HFFc6 (cell line): ENCODE measurements at regions not wholly inside any gene's neighbourhood (a gene's known extent, or its start where the extent isn't known, plus 50 kb on each side); places are given as distances from the start of the nearest gene placed in this dataset.

Experiments used
- DNase-seq: peaks from one replicate; pipeline ENCODE4 v3.0.0-alpha.2; 2018
- H3K27ac Mint-ChIP-seq: 2 replicates; pipeline ENCODE4 v1.8.0; 2020; ENCODE audit warnings: mild to moderate bottlenecking, mixed read lengths
- H3K27me3 Mint-ChIP-seq: 2 replicates; pipeline ENCODE4 v1.8.0; 2021; ENCODE audit warnings: mild to moderate bottlenecking, moderate library complexity, mixed read lengths; ENCODE audit not compliant: insufficient read depth
- H3K36me3 Mint-ChIP-seq: 2 replicates; pipeline ENCODE4 v1.8.0; 2021; ENCODE audit warnings: low read depth, mixed read lengths
- H3K4me1 Mint-ChIP-seq: 2 replicates; pipeline ENCODE4 v1.8.0; 2020; ENCODE audit warnings: low read depth, mixed read lengths
- H3K4me3 Mint-ChIP-seq: 2 replicates; pipeline ENCODE4 v1.8.0; 2020; ENCODE audit warnings: mild to moderate bottlenecking, moderate library complexity, mixed read lengths
- H3K9me3 Mint-ChIP-seq: 2 replicates; pipeline ENCODE4 v1.8.0; 2020; ENCODE audit warnings: mild to moderate bottlenecking, mixed read lengths
- CTCF ChIP-seq: fragments of 200-600 bp; sonication (generic); IDR thresholded peaks from 2 replicates; pipeline ENCODE4 v1.5.0; 2021; ENCODE audit warnings: antibody characterized with exemption, mild to moderate bottlenecking

- Mint-ChIP-seq H3K4me3 (no peak overlapping the region), H3K27me3 (peaks cover 1% of the 10 kb centered on the region), H3K27ac (no peak overlapping the region), H3K4me1 (no peaks in the 10 kb centered on the region), H3K36me3 (no peaks in the 10 kb centered on the region), H3K9me3 (no peaks in the 10 kb centered on the region)
- DNase-seq, result no peak
- no peak for TF ChIP-seq CTCF
These were observed 378.9 kb downstream of the DUSP10 start for GRCh38 chr1:221363039-221363438.

- Mint-ChIP-seq H3K4me1 (no peaks in the 10 kb centered on the region; the same call in 1 of the 2 replicates), H3K36me3 (no peaks in the 10 kb centered on the region), H3K27me3 (peaks cover 3% of the 10 kb centered on the region), H3K4me3 (no peak overlapping the region), H3K9me3 (no peaks in the 10 kb centered on the region), H3K27ac (no peak overlapping the region)
- DNase-seq, result no peak
- no peak for TF ChIP-seq CTCF
These were observed 375.3 kb downstream of the DUSP10 start for GRCh38 chr1:221366495-221367110.

GRCh38 chr1:221371705-221372104 lies 370.2 kb downstream of the DUSP10 start:
- Mint-ChIP-seq H3K36me3 (no peaks in the 10 kb centered on the region), H3K4me3 (no peak overlapping the region), H3K4me1 (no peaks in the 10 kb centered on the region; the same call in 1 of the 2 replicates), H3K9me3 (no peaks in the 10 kb centered on the region), H3K27ac (no peak overlapping the region), H3K27me3 (peaks cover 3% of the 10 kb centered on the region; the same call in 1 of the 2 replicates)
- no peak for DNase-seq
- TF ChIP-seq CTCF, result no peak

- H3K9me3 Mint-ChIP-seq, result no peaks in the 10 kb centered on the region
- no peak for TF ChIP-seq CTCF
- no peaks in the 10 kb centered on the region for H3K36me3 Mint-ChIP-seq
- H3K4me1 Mint-ChIP-seq, result no peaks in the 10 kb centered on the region; the same call in 1 of the 2 replicates
- no peak overlapping the region for H3K4me3 Mint-ChIP-seq
- DNase-seq, result no peak
- H3K27ac Mint-ChIP-seq, result no peak overlapping the region
- H3K27me3 Mint-ChIP-seq, result peaks cover 3% of the 10 kb centered on the region; the same call in 1 of the 2 replicates
These were observed 368.1 kb downstream of the DUSP10 start for GRCh38 chr1:221373795-221374194.

- no peak overlapping the region for H3K27ac Mint-ChIP-seq
- no peak for DNase-seq
These were observed 365.6 kb downstream of the DUSP10 start for GRCh38 chr1:221376286-221376685.

More at GRCh38 chr1:221376286-221376685, 365.6 kb downstream of the DUSP10 start:
- no peaks in the 10 kb centered on the region for H3K9me3 Mint-ChIP-seq
- H3K4me3 Mint-ChIP-seq, result no peak overlapping the region
- H3K27me3 Mint-ChIP-seq, result no peaks in the 10 kb centered on the region
- no peak for TF ChIP-seq CTCF
- no peaks in the 10 kb centered on the region for H3K36me3 Mint-ChIP-seq
- H3K4me1 Mint-ChIP-seq, result peaks cover 4% of the 10 kb centered on the region; the same call in 1 of the 2 replicates
